ENCODE measurements at regions not wholly inside any gene's neighbourhood (a gene's known extent, or its start where the extent isn't known, plus 50 kb on each side); places are given as distances from the start of the nearest gene placed in this dataset.
"Not testable (repeated sequence)": the region's sequence is repeated elsewhere in the genome, so short reads cannot be mapped to it uniquely, and the experiment has no call there.

DNA sequence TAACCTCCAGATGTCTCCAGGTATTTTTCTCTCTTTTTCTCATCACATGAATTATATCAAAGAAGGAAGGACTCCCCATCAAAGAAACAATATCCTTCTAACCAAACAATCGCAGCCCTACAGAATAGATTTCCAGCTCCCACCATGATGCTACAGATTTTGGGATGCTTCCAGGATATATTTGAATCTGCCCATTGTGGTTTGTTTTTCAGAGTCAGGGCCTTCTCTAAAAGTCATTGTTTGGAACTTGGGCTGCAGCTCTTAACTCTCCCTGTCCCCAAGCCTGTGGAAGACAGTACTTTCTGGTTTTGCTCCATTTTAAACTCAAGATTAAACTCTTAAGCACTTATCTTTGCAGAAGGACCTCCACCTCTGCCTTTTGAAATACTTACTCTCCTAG, 223.2 kb downstream of the PMAIP1 start:
- DNase-seq = no peak

DNA sequence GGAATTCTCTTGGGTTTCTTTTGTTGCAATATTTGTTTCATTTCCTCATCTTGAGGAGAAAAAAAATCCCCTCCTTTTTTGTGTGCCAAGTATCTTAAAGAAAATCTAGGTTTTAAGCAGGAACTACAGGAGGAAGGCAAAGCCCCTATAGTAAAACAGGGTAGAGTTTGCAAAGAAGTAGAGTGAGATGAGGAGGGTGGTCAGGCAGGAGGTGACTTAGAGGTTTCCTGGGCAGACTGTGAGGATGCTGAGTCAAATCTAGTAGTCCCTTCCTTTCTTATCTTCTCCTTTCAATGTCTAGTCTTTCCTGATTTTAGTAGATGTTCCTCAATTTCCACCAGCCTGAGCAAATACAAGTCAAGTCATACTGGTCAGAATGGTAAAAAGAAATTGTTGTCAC, 222.5 kb downstream of the PMAIP1 start:
- DNase-seq = no peak

DNA sequence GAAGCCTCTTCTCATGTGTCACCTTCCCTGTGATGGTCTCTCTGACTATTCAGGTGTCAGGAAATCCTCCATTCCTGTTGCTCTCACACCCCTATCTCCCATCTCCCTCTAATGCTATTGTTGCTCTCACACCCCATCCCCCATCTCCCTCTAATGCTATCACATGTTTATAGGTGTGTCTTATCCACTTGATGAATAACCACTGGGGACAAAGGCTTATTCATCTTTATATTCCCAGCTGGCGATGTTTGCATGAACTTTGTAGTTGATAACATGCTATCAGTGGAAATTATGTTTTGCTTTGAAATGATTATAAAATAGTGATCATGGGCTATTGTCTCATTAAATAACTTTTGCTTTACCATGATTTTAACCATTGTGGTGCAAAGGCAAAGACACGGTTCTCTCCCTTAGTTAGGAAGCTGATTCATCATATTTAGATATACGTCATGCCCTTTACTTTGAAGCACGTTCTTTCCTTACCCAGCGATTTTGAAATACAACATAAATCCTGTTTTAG, 220.5 kb downstream of the PMAIP1 start:
- DNase-seq = no peak

DNA sequence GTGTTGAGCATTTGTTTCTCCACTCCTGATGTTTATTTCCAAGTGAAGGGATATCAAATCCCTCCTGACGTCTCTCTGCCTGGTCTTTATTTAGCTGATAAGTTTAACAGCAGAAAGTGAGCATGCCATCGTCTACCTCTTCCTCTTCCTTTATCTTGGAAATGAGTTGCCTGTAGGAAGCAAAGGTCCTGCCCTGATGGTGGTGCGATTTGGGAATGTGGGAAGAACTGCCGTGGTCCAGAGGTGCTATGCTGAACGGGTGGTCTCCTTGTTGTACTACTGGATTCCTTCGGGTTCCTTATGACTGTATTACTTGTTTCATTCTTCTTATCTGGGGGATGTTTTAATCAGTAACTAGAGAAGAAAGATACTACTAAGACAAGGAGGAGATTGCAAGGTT, 217.5 kb downstream of the PMAIP1 start:
- no peak for DNase-seq

DNA sequence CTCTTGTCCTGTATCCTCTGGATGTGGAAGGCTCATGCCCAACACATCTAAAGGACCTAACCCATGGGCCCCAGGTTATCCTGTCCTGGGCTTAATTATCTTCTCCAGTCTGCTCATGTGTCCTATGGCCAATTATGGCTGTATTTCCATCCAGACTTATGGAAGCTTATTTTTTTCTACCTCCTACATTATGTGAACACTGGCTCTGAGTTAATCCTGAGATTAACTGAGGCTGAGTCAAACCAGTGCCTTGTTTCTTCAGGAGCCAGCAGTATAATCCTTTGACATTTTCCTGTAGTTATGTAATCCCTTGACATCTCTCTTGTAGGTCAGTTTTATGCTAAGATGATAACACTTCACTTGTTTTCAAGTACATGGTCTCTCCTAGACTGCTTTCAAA, 213.6 kb downstream of the PMAIP1 start:
- DNase-seq = no peak

DNA sequence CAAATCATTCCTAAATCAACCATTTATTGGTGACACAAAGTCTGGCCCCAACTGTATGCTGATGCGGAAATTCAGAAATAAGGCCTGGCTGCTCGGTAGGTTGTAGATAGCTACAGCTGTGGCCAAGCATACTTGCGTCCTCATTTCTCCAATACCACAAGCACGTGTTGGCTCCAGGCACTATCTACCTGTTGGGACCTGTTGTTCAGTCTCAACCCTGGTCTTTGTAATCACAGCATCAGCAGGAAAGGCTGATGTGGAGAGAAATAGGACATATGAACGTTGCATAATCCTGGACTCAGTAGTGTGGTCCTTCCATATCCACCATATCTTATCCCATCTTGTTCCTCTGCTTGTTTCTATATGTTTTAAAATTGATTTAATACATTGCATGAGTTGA, 212.6 kb downstream of the PMAIP1 start:
- no peak for DNase-seq

DNA sequence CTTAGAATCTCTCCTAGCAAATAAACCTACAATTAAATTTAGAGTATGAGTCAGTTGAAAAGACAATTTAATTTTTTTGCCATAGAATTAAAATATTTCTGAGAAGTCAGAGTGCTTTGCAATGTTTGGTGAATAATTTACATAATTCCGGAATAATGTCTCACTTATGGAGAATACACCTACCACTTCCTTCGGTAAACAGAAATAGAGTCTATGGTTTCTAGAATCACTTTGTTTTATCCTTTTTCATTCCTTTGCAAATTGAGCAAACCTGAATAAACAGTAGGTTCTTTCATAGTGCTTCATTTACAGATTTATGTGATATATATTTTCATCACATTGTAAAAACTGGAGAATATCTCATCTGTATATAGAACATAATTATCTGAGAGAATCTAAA, 211.7 kb downstream of the PMAIP1 start:
- DNase-seq = no peak

DNA sequence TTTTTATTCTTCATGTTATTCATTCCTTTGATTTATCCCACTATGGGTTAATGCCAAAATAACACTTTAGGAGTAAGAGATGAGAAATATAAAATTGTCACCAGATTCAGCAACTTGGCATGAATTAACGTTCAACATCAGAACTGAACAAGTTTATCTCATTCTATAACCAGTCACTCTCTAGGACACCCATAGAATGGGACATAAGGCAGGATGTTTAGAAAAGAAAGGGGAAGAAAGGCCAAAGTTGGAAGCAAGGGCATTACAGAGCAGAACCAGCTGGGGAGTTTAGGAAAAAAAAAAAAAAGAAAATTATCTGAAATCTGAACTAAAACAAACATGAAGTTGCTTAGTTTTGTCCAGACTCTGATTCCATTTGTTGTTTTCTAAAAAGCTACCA, 211.0 kb downstream of the PMAIP1 start:
- DNase-seq = no peak

DNA sequence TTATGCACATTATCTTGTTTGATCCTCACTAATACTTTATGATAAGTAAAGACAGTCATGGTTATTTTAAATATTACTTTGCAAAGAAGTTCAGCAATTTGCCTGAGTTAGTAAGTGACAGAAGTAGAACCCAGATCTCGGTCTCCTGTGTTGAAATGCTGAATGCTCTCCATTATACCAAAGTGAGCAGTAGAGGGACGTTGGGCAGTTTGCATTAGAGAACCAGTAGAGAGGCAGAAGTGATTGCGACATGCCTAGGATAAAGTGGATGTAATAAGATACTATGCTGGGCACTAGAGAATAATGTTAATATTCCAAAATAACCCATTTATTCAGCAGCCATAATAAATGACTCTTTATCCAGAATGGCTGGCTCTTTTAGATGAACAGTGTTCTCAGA, 201.0 kb downstream of the PMAIP1 start:
- DNase-seq = no peak

DNA sequence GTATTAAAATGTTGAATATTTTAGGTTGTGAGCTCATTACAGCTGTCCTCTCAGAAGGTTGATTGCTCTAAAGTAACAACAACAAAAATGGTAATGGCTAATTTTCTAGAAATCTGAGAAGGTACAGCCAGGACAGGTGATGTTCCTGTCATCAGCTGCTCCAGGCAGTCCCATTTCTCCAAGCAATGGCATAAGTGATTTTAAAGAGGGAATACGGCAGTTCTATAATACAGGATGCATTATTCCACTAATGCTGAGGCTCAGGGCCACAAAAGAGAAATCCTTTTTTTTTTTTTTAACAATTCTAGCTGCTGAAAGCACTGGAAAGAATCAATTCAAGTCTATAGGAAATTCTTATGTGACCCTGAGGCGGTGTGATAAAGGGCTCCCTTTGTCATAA, 199.9 kb downstream of the PMAIP1 start:
- DNase-seq = no peak

DNA sequence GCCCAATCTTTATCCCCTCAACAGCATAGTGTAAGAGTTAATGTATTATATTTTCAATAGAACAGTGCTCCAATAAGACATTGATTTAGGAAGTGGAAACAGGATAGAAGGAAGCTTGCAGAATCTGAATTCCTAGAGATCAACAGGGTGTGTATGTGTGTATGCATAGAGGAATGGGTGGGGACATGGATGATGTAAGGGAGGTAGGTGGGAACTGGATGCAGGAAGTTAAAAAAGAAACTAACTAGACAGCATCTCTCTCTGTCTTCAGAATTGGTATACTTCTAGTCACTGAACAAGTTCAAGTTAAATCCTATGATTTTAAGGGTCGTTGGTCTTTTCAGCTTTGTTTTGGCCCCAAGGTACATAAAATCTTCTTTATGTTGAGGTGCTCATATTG, 196.6 kb downstream of the PMAIP1 start:
- no peak for DNase-seq

DNA sequence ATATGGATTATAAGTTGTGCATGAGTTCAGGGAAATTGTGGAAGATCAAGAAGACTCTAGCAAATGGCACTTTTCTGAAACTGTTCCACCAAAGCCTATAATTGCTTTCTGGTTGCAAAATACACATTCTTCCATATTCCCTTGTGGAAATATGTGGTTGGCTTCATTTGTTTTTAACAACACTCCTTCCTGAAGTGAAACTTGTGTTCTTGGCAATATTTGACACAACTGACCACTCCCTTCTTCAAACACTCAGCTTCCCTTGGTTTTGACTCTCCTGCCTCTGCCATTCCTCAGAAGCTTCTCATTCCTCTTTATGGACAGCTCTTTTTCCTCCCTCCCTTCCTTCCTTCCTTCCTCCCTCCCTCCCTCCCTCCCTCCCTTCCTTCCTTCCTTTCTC, 192.3 kb downstream of the PMAIP1 start:
- DNase-seq = no peak

DNA sequence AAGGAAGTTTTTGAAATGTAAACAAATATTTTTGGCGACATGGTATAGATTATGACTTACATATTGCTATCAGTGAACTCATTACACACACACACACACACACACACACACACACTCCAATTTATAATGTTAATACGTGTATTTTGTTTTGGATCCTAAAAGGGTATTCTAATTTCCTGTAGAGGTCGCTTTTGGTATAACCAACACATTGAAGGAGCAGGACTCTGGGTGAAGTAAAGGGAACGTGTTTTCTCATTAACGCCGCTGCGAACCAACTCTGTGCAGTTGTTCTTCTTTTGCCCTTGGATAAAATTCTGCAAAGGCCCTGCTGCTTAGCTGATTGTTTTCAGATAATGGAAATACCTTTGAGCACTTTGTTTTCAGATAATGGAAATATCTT, 190.4 kb downstream of the PMAIP1 start:
- no peak for DNase-seq

DNA sequence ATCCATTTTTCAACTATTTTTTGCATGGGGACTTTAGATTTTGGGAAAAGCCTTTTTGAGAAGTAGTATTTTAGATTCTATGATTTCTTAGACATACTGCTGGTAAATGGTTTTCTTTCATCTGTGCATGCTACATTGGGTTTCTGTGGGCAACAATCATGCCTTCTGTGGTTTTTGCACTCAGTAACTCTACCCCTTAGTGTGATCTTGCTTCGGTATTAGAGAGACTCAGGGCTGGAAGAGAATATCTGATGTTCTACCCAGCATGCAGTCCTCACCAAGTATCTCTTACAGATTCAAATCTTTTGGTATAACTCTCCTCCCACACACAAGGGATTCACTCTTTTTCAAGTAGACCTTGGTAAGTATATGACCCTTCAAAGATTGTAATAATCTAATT, 183.0 kb downstream of the PMAIP1 start:
- DNase-seq = no peak

DNA sequence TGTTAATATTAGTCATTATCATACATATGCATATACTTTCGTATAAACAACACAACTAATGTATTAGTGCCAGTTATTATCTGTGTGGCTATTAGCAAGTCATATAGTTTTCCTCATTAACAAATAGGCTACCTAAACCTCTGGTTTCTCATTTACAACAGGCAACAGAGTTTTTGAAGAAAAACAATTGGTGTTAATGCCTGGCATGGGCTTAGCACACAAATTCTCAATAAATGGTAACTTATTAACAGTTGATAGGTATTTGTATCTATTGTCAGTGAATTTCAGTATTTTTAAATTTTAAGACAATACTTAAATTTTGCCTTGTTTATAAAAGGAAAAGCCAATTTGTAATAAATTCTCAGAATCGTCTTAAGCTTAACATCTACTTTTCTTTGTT, 182.5 kb downstream of the PMAIP1 start:
- DNase-seq = no peak

DNA sequence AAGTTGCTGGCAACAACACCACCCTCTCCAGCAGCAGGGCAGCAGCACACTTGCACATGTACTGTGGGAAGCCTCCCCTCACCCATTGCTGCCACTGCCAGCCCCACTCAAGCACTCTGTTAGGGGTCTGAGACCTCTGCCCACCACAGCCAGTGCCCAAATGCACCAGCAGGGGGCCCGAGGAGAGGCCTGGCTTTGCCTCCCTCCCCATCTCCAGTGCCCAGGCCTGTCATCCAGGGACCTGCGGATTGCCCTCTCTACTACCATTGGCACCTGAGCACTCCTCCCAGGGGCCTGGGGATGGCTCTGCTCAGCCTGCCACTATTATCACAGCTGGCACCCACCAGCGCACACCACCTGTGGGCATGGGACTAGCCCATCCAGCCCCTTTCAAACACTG, 175.7 kb downstream of the PMAIP1 start:
- DNase-seq = no peak

DNA sequence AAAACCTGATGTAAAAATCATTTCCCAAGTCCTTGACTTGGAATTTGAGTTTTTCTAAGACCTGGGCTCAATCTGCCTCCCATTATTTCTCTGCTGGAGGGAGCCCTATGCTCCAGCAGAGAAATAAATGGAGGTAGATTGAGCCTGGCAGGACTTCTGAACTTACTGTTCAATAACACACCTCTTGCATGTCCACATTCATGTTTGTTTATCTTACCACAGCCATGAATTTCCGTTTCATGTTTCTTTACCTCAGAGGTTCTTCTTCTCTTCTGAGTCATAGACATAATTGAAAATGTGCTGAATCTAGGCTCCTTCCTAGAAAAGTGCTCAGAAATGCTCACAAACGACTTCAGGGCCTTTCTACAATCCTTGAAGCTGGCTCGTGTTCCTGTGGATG, 170.8 kb downstream of the PMAIP1 start:
- DNase-seq = no peak

DNA sequence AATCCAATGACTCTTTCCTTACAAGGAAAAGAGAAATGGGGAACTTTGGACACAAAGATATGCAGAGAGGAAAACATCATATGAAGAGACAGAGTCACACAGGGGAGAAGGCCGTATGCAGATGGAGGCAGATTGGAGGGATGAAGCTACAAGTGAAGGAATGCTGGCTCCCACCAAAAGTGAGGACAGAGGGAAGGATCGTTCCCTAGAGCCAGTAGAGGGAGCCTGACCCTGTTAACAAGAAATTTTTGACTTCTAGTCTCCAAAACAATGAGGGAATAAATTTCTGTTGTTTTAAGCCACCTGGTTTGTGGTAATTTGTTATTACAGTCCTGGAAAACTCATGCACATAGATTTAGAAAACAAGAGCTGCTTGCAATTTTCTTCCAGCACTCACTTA, 169.3 kb downstream of the PMAIP1 start:
- no peak for DNase-seq

DNA sequence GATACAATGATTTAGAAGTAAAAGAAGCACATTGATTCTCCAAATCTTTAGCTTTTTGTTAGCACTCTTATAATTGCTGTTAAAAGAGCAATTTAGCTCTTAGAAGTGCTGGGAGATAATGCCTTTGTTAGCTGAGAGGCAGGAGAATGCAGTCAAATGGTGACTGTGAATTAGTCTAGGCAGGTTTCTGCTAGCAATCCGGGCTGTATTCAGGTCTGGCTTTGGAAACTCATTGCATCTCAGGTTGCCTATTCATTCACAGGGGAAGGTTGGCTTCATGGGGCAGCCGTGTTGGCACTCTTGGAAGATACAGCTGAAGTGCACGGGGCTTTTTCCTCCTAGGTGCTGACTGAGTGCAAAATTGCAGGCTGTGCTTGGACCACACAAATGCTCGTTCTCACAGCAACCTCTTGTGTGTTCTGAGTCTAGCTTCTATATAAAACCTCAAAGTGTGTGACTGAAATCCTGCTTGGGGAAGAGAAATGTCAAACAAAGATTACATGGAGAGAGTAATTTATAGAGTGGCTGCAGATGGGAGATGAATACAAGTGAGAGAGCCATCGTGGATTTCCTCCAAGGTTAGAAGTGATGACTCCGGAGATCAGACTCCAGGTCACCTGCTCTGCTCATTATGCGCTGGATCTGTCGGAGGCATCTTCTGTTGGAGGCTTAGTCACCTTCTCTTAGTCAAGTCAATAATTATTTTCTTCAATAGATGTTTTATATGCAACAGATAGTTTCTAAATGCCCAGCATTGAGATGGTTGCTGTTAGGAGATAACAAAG, 167.8 kb downstream of the PMAIP1 start:
- no peak for DNase-seq

DNA sequence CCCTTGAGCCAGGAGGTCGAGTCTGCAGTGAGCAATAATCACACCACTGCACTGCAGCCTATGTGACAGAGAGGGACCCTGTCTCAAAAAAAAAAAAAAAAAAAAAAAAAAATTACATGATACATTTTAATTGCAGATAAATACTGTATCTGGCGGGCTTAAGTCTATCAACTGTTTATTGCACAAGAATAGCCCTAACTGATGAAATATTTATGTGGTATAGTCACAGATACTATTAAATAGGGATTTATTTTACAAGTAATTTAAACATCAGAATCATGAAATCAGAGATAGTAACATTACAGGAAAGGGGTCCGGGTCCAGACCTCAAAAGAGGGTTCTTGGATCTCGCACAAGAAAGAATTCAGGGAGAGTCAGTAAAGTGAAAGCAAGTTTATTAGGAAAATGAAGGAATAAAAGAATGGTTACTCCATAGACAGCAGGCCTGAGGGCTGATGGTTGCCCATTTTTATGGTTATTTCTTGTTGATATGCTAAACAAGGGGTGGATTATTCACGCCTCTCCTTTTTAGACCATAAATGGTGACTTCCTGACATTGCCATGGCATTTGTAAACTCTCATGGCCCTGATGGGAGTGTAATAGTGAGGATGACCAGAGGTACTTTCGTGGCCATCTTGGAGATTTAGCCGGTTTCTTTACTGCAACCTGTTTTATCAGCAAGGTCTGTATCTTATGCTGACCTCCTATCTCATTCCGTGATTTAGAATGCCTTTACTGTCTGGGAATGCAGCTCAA, 166.6 kb downstream of the PMAIP1 start:
- no peak for DNase-seq

DNA sequence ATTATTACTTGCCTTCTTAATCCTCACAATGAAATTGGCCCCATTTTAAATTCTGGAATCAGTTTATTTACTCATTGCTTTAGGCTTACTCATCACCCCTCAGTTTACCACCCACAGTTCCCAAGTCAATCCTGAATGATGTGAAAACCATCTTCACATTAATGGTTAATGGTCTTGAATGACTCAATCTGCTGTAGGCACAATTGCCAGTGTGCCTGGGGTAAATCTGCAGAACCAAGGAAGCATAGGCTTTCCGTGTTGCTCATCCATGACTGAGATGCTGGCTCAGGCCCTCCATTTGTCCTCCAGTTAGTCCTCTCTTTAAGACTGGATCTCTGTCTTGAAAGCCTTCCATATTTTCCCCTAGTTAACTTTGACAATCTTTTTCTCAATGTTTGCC, 164.5 kb downstream of the PMAIP1 start:
- no peak for DNase-seq

DNA sequence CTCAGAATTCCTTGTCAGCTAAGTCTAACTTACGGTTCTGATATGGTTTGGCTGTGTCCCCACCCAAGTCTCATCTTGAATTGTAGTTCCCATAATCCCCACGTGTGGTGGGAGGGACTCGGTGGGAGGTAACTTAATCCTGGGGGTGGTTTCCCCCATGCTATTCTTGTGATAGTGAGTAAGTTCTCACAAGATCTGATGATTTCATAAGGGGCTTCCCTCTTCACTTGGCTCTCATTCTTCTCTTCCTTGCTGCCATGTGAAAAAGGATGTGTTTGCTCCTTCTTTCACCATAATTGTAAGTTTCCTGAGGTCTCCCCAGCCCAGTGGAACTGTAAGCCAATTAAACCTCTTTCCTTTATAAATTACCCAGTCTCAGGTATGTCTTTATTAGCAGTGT, 163.0 kb downstream of the PMAIP1 start:
- DNase-seq = not testable (repeated sequence)

DNA sequence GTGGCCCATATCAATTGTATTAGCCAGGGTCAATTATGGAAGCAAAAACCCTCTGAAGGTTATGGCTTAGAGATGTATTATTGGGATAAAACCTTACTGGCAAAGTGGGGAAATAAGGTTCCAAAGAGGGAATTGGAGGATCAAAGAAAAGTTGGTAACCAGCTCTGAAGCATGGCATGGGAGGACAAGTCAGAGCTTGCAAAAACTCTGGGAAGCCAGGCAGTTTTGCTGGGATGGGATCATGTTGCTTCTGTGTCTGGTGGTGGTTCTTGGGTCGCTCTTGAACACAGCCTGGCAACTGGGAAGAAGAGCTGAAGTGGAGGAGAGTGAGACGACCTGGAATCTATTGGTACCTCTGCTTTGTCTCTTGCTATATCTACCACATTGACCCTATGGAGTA, 162.6 kb downstream of the PMAIP1 start:
- DNase-seq = no peak

DNA sequence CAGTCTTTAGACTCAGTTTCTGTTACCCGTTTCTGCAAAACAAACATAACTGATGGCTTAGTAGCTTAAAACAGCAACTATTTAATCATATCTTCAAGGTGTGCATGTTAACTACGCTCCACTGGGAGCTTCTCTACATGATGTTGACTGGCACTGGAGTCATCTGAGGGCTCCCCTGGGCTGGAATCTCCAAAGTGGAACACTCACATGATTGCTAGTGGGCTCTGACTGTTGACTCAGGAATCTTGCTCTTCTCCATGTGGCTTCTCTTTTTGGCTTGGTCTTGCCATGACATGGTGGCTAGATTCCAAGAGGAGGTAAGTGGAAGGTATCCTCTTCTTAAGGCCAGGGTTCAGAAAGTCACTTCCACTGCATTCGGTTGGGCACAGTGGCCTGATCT, 160.8 kb downstream of the PMAIP1 start:
- no peak for DNase-seq

DNA sequence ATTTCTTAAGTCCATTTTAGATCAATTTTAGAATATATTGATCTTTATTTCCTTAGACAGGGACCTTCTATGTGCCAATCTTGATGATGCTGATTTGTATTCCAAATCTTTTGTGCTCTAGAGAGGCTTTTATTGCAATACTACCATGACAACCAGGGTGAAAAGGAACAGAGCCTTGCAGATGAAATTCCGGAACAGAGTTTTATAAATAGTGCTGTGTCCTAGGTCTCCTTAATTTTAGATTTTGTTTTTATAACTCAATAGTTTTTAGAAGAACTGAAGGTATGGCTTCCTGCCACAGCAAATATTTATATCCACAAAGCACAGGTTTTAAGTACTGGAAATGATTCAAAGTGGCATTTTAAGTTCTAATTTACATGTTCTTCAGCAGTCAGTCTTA, 160.2 kb downstream of the PMAIP1 start:
- DNase-seq = no peak

All from activated CD4-positive, alpha-beta T cell treated with anti-CD3 and anti-CD28 coated beads, Interleukin-2, amount 50 U/mL, for 1 hour (primary cell).